Glomerular visceral epithelial cell (primary cell): ENCODE measurements at regions not wholly inside any gene's neighbourhood (a gene's known extent, or its start where the extent isn't known, plus 50 kb on each side); places are given as distances from the start of the nearest gene placed in this dataset.

Source experiments
- DNase-seq: peaks from one replicate; pipeline ENCODE4 v3.0.0-alpha.2; 2016; ENCODE audit errors: extremely low spot score

DNA sequence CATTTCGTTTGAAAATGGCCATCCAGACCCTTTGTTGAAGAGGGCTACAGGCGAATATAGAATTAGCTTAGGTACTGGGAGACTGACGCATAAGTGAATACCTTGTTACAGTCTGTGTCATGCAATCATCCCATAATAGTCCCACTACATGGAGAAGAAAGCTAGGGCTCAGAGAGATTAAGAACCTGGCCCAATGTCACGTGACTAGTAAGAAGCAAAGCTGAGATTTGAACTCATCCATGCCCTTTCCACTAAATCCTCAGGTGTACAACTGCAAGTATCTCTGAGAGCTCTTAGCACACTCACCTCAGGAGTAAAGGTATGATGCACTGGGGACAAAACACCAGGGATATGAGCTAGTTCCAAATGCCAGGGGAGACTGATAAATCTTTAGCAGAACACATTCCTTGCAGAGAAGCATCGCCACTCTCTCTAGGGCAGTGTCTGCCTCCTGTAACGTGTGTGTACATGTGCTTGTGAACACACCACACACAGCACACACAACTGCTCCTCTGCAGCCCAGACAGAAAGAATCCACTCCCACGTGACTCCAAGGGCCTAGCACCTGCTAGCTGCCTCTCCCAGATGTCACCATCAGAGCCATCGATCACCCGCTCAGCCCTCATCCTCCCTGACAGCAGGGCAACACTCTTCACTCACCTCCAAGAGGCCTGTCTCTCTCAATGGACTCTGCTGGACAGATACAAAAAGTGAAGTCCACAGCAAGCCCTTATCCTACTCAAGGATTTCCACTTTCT lies 402.8 kb downstream of the NXPE2 start:
- DNase-seq: no peak

DNA sequence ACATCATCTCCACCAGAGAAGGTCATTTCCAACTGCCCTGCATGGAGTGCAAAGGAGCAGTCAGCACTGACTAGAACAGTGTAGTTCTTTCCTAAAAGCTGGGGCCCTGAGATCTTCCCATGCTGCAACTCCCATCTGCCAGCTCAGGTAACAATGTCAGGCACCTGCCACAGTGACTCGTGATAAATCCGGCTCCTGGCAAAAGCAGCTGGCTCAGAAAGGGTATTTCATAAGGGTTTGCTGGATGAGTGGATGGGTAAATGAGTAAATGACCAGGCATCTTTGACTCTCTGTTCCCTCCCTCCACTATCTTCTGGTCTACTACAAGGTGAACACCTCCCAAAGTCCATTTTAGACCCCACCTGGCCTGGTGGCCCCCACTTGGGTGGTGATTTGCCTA lies 403.6 kb downstream of the NXPE2 start:
- no peak for DNase-seq

DNA sequence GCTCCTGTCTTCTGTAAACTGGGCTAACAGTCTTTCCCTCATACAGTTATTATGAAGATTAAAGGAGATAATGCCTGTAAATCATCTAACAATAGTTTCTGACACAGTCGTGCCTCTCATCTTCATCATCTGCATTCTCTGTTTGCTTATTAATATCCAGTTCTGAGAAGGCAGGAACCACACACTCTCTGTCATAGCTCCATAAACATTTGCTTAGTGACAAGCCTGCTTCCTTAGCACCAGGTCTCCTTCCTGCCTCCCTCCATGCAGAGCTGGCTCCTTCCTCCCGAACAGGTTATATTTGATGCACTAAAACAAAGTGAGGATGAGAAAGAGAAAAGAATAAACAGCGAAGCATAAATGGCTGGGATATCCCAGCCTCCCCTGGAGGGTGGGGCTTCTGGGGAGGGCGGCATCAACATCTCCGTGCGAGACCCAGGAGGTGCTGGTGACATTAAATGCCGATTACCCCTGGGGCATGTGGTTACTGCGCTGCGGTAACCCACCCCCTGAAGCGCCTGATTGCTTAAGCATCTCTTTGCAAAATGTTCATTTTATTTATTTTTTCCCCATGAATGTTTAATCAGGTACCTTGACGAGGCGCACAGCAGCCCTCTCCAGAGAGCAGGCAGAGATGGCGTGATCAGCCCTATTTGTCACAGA lies 404.9 kb downstream of the NXPE2 start:
- no peak for DNase-seq

GRCh38 chr11:115084231-115084630 lies 405.9 kb downstream of the NXPE2 start:
- no peak for DNase-seq

- DNase-seq: no peak
Measured at GRCh38 chr11:115085461-115086210, 407.3 kb downstream of the NXPE2 start.

GRCh38 chr11:115087791-115088190 lies 409.5 kb downstream of the NXPE2 start:
- DNase-seq: no peak

GRCh38 chr11:115092516-115092915 lies 411.7 kb downstream of the CADM1 start:
- no peak for DNase-seq

- DNase-seq: no peak
Measured at GRCh38 chr11:115097796-115098408, 406.3 kb downstream of the CADM1 start.

GRCh38 chr11:115100706-115101105 lies 403.5 kb downstream of the CADM1 start:
- DNase-seq: no peak

DNA sequence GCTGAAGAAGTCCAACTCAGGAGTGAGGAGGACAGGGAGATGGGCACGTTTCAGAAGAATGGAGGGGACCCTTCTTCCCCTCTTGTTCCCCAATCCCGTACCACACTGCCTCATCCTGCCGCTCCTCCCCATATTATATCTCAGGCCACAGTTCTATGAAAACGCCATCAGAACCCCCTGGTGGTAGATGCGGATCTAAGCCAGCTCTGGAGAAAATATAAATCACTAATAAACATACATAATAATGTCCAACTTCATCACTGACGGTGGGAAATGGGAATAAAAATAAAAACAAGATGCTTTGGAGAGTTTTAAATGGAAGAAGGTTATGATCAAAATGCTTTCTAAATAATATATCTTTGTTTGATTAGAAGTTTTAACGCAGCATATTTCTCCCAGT lies 400.3 kb downstream of the CADM1 start:
- DNase-seq: no peak

- DNase-seq: no peak
Measured at GRCh38 chr11:115104851-115105453, 399.3 kb downstream of the CADM1 start.

DNA sequence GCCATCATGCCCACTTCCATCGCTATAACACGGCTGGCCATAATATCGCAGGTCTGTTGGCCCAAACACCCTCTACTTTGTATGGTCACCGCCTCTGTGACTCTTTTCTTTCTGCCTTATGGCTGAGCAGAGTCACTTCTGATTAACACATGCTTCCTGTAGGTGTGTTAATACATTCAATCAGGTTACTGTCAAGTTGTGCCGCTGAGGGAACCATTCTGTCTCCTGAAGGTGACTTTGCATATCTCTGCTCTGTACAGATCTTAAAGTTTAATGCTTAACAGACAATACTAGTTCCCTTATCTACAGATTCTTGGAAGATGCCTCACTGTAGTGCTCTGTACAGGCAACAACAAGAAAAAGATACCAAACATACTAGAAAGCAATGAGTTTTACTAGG lies 393.1 kb downstream of the CADM1 start:
- no peak for DNase-seq

- DNase-seq: no peak
Measured at GRCh38 chr11:115112754-115113153, 391.5 kb downstream of the CADM1 start.

- DNase-seq: no peak
Measured at GRCh38 chr11:115117956-115118493, 386.2 kb downstream of the CADM1 start.

DNA sequence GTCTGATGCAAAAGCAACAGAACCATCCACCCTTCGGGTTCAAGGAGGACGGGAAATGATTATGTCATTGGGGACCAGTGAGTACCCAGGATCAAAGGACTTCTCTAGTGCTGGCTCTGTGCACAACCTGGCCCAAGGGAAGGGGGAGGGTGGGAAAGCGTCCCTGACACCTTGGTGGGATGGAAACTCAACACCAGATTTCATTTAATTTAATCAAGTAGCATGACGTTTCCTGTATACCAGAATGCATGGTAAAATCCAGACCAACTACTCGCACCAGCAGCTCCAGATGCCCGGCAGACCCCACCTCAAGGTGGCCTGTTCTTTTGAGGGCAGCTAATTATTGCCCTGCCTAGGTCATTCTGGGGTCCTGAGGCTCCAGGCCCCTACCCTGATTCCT lies 385.1 kb downstream of the CADM1 start:
- no peak for DNase-seq
